ENCODE measurements at regions not wholly inside any gene's neighbourhood (a gene's known extent, or its start where the extent isn't known, plus 50 kb on each side); places are given as distances from the start of the nearest gene placed in this dataset.

DNA sequence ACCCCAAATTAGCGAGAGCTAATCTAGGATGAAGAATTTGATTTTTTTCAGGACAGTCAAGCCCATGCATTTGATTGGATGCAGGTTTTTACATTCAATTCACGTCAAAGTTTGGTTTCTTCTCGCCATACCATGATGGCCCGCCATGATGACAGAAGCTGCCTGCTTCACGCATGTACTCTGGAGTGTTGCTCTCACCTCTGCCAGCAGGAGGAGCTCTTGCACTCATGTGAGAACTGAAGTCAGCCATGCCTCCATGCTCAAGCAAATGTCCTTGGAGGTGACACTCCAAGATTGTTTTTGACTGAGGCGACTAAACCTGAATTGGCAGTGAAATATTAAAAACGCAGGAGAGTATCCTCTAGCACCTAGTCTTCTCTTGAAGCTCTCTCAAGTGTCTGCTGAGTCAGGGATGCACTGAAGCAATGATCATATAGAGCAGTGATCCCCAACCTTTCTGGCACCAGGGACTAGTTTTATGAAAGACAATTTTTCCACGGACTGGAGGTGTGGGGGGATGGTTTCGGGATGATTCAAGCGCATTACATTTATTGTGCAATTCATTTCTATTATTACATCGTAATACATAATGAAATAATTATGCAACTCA lies 120.9 kb downstream of the SAMMSON start:
- FAIRE-seq (no peak), DNase-seq (ENCODE audit: low spot score) (peak; percentile 27)

DNA sequence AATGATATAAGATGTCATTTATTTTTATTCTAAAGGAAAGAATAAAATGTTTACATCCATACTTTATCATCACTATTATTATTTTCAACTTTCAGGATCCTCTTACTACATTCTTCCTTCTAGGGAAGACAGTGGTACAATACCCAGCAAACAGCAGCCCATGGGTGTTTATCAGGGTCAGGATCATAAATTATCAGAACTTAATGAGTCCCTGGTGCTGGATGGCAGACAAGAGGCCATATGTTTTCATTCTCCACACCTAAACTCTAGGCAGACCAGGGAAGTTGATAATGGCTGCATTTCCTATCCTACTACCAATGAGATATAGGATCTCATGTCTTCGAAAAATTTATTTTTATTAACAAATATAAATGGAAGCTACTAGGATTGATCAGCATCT lies 127.7 kb downstream of the SAMMSON start:
- no peak for DNase-seq (ENCODE audit: low spot score)
- no peak for FAIRE-seq

DNA sequence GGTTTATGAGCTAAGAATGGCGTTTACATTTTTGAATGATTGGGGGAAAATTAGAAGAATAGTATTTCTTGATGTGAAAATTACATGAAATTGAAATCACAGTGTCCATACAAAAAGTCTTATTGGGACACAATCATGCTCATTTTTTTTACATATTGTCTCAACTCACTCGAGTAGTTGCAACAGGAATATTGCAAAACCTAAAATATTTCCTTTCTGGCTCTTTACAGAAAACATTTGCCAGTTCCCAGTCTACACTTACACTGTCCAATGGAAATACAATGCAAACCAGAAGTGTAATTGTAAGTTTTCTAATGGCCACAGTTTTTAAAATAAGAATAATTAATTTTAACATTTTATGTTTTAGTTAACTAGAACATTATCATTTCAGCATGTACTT lies 137.8 kb downstream of the SAMMSON start:
- DNase-seq (ENCODE audit: low spot score) (no peak), FAIRE-seq (no peak)

DNA sequence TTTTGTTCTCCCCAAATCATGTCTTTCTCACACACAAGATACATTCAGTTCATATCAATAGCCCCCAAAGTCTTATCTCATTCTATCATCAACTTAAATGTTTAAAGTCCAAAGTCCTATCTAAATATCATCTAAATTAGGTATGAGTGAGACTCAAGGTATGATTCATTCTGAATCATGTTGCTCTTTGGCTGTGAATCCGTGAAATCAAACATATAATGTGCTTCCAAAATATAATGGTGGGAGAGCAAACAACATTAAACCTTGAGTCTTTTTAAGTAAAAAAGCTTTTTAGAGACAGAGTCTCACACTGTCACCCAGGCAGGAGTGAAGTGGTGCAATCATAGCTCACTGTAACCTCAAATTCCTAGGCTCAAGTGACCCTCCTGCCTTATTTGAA lies 139.1 kb downstream of the SAMMSON start:
- FAIRE-seq (no peak), DNase-seq (ENCODE audit: low spot score) (peak; percentile 13)
